Activated naive CD8-positive, alpha-beta T cell treated with anti-CD3 and anti-CD28 coated beads, Interleukin-2, amount 50 U/mL, for 16 hours (primary cell): ENCODE measurements at regions not wholly inside any gene's neighbourhood (a gene's known extent, or its start where the extent isn't known, plus 50 kb on each side); places are given as distances from the start of the nearest gene placed in this dataset.

ENCODE experiments used
- DNase-seq: peaks from one replicate; pipeline ENCODE4 v3.0.0-alpha.2; 2020; ENCODE audit warnings: low read depth, low spot score

DNA sequence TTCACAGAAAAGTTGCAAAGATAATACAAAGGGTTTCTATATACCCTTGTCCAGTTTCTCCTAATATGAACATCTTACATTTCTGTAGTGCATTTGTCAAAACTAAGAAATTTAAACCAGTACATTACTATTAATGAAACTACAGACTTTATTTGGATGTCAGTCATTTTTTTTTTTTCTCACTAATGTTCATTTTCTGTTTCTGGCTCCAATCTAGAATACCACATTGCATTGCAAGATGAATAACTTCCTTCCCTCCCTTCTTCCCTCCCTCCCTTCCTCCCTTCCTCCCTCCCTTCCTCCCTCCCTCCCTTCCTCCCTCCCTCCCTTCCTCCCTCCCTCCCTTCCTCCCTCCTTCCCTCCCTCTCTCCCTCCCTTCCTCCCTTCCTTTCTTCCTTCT is 509.2 kb upstream of the MCTP2 start:
- DNase-seq: no peak

GRCh38 chr15:93720607-93721006 is 510.8 kb upstream of the MCTP2 start:
- no peak for DNase-seq

DNA sequence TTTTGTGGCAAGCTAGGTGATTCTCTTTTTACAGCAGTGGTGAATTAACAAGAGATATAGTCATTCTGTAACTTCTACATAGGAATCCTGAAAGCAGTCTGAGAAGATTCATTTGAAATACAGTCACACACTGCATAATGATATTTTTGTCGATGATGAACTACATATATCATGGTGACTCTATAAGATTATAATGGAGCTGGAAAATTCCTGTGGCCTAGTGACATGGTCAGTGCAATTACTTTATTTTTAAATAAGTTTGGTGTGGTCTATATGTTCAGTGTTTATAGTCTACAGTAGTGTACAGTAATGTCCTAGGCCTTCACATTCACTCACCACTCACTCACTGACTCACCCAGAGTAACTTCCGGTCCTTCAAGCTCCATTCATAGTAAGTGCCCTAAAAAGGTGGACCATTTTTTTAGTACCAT is 511.4 kb upstream of the MCTP2 start:
- no peak for DNase-seq

- no peak for DNase-seq
These were observed 514.6 kb upstream of the MCTP2 start for GRCh38 chr15:93716615-93717231.

- DNase-seq: no peak
These were observed 521.7 kb upstream of the MCTP2 start for GRCh38 chr15:93709708-93710107.

DNA sequence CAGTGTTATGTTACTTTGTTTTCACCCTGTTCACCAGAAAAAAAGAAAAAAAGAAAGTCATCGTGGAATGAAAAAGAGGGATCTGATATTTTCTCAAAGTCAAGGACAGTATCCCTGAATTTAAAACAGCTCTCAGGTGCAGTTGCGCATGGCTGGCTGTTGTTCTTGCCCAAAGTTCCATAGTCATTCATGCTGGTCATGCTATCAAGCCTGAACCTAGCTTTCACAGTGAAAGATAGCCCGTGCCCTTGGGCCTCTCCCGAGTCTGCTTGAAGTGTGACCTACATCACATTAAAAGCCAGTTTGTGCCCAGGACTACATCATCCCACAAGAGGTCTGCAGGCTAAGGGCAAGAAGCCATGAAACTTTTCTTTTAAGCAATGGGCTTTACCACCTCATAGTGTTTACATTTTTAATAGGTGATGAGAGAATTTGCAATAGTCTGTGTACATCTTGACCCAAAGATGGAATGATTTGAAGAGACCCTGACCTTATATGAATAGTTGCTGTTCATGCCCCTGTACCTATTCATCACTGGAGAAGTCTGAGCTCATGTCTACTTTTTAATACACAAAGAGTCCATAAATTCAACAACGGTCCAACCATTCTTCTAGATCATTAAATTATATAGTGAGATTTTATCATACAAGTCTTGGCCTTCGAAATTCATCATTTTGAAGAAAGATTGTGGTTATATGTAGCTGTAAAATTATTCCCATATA is 522.5 kb upstream of the MCTP2 start:
- DNase-seq: no peak

DNA sequence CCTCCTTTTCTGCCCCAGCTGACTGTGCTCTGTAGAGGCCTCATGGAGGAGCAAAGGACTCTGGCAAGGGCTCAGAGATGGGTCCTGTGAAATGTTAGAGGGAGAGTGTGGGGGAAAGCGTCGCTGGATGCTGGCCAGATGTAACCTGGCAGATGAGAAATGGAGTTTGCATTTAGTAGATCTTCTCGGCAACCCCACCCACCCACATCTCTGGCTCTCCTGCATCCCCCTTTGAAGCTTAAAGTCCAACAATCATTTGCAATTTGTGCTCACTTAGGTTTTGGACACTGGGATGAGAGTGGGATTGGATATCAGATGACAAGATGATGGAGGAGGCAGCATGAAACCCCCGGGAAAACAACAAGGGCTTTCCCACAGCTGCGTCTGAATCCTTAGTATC is 523.6 kb upstream of the MCTP2 start:
- no peak for DNase-seq

GRCh38 chr15:93706495-93707292 is 524.7 kb upstream of the MCTP2 start:
- no peak for DNase-seq

DNA sequence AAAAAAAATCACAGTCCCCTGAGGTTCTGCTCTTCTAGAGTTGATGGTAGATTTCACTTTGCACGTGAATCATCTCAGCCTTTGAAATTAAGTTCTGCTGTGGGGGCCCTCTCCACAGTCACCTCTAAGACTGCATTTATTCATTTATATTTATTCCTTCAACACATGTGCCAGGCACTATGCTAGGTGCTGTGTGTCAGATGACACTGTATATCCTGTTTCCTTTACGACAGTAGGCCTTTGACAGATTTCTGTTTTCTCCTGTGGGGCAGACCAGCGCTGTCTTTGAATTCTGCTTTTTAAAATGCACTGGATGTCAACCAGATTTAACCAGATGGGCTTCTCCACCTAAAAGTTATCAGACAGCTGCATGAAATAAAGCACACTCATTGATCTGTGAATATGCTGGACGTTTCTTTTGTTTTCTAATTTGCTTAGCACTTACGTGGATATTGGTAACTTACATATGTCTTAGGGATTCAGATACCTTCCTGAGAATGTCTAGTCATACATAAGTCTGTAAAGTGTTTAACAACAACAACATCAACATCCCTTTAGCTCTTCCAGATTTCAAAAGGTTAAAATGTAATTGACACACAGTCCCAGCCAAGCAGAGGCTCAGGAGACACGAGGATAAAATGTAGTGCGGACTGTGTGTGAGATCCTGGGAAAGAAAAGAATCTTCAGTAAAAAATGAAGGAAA is 525.5 kb upstream of the MCTP2 start:
- DNase-seq: no peak

DNA sequence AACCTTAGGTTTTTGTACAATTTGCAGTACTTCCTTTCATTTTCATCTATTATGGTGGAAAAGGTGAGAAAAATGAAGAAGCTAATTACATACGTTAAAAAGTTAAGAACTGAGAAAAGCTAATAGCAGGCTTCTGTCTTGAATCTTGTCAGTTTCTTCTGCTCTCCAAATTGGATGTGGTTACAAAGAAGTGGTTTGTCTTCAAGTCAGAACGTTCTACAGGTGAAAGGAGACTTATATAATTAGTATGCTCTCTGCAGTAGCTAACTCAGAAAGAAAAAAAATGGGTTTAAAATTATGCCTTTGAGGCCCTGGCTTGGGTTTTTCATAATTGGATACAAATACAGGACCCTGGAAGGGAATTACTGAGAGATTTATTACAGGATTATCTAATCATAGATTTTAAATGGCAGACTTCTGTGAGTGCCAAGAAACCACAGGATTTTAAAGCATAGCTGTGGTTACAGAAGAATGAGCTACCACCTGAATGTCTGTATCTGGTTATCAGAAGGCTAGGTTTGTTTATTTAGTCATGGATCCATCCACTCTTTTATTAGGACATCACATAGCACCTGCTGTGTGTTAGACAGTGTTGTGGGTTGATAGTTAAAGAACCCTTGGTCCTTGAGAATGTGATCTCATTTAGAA is 528.1 kb upstream of the MCTP2 start:
- no peak for DNase-seq

DNA sequence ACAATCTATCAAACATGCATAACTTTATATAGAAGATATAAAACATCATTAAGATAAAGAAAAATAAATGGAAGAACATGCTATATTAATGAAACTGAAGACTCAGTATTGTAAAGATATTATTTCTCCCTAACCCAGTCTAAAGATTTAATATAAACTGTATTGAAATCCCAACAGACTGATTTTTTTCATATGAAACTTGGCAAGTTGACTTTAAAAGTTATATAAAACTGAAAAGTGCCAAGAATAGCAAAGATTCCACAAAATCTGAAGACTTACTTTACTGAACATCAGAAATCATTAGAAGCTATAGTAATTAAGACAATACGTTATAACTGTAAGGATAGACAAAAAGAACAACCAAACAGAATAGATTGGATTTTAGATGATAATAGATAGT is 531.3 kb upstream of the MCTP2 start:
- no peak for DNase-seq

GRCh38 chr15:93694033-93694432 is 537.3 kb upstream of the MCTP2 start:
- DNase-seq: no peak

GRCh38 chr15:93683651-93684050 is 547.7 kb upstream of the MCTP2 start:
- DNase-seq: no peak

- no peak for DNase-seq
These were observed 559.9 kb upstream of the MCTP2 start for GRCh38 chr15:93671387-93671943.

DNA sequence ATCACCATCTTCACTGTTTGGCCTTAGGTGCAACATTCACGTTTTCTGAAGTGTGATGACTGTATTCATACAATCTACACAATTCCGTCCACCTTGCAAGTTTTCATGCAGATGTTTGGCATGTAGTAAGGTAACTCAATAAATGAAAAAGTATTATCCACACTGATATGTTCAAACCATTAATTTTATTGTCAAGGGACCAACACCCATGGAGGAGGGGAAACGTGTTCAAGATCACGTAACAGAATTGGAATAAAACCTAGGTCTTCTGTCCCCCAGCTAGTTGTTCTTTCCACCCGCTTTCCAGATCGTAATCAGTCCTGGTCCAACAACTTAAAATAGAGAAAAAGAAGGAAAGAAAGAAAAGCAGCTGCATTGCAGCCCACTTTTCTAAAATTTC is 560.4 kb upstream of the MCTP2 start:
- no peak for DNase-seq

DNA sequence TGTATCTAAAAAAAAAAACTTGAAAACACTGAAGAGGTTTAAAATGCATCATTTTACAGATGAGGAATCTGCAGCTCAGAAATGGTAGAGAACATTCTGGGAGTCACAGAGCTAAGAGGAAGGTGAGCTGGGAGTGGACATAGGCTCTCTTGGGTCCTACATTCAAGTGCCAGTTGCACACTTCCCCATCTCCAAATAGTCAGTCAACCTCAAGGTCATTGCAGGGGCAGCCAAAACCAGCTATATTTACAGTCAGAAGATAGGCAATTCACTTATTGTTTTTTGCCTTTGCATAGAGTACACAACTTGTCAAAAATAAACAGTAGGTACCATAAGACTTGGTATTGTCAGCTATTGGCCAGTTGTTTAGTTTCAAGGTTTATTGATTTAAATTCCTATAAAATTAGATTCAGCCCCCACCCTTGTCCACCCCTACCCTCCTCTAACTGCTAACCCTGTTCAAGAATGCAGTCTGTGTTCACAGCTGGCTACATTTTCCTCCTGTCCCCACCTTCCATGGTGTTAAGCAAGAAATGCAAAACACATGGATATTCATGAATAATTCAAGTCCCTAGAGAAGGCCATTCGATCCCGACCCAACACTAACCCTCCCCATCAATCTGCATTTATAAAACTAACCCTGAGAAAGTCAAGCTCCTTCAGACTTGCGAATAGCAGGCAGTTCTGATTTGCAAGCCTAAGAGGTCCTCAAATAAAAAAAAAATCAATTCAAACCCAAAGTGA is 567.0 kb upstream of the MCTP2 start:
- no peak for DNase-seq

GRCh38 chr15:93662162-93662885 is 569.0 kb upstream of the MCTP2 start:
- DNase-seq: no peak

DNA sequence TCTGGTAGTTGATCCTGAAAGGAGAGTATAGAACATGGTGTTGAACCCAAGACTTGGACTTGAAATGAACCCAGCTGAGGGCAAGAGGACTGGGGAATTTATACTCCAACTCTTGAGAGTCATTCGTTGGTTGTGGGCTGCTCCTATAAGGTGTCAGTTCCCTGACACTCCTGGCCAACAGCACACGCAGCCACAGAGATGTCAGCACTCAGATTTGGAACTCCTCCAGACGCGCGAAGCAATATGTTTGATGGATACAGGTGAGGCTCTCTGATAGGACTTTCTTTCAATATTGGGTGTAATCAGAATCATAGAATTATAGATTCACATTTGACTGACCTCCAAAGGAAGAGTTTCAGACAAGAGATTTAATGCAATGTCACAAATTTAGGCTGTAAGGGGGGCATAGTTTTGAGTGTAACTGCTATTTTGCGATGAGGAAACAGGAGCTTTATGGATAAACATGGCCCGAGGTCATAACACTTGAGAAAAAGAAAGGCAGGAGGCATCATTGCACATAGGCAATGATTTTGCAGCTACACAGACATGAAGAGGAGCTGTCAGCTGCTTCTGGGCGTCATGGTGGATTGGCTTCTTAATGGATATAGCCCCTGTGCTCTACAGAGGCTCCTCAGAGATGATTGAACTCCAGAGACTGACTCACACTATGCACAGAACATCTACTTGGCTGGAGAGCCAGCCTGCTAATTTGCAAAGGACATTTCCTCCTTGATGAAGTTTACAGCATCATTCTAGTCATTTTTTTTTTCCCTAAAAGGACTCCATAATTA is 569.2 kb upstream of the RGMA start:
- DNase-seq: no peak

DNA sequence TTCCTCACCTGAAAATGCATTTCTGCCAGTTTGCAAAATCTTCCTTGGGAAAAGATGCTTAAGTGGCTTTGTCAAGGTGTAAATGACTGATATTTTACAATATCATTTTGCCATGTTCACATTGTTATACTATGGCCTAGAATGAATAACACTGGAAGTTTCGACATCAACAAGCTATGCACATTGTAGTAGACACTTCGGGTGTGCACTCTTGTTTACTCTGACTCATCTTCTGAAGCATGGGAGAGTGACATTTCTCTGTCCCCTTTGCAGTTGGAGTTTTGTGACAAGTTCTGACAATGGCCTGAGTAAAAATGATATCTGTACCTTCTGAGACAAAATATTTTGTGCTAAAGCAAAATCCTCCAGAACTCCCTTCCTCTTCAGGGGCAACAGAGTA is 567.0 kb upstream of the RGMA start:
- no peak for DNase-seq
